Adrenal gland (tissue), 9 donors: ENCODE measurements at regions not wholly inside any gene's neighbourhood (a gene's known extent, or its start where the extent isn't known, plus 50 kb on each side); places are given as distances from the start of the nearest gene placed in this dataset.

Experiments
- DNase-seq, 7 donors: peaks; one replicate each; pipeline ENCODE4 v3.0.0-alpha.2; 2019 to 2020
- H3K27ac ChIP-seq, 5 donors: fragments of 200-600 bp; sonication (generic) in 4 of 5; 1 replicate in 3 of 5; 2 replicates in 2 of 5; pipeline versions ENCODE4 v1.5.1 to v1.8.0; 2016 to 2020; ENCODE audit warnings: mild to moderate bottlenecking in 1 of 5
- H3K27me3 ChIP-seq: fragments of 200-600 bp; 2 replicates; pipeline ENCODE4 v1.8.0; 2021
- H3K36me3 ChIP-seq, 2 donors: fragments of 200-600 bp; replicated peaks in 1 of 2; 1 replicate in 1 of 2; 2 replicates in 1 of 2; pipeline versions ENCODE4 v1.5.1 to v1.8.0; 2018 to 2022
- H3K4me1 ChIP-seq, 2 donors: fragments of 200-600 bp; replicated peaks in 1 of 2; 1 replicate in 1 of 2; 2 replicates in 1 of 2; pipeline versions ENCODE4 v1.5.1 to v1.8.0; 2018 to 2021
- H3K4me3 ChIP-seq, 4 donors: fragments of 200-600 bp; sonication (generic) in 3 of 4; one replicate each; pipeline ENCODE4 v1.5.1; 2016 to 2018
- H3K9me3 ChIP-seq, 3 donors: fragments of 200-600 bp; sonication (generic) in 1 of 3; replicated peaks in 1 of 3; 1 replicate in 2 of 3; 2 replicates in 1 of 3; pipeline versions ENCODE4 v1.5.1 to v1.8.0; 2016 to 2021
- POLR2A ChIP-seq, 2 donors: fragments of 450-650 bp; IDR thresholded peaks; one replicate each; pipeline ENCODE4 v1.6.1; 2017; ENCODE audit warnings: antibody characterized with exemption in 2 of 2, mild to moderate bottlenecking in 2 of 2, moderate library complexity in 1 of 2
- WGBS, 4 donors: extraction: QIAGEN DNeasy Blood & Tissue Kit in 2 of 4; methylation state at CpG; one replicate each; pipeline versions ENCODE4 v1.1.5 to v1.1.7; 2013 to 2017; 5-methylcytosine and 5-hydroxymethylcytosine counted together
- intact Hi-C, 2 donors: fragments of 100-400 bp; cut with DNase I; formaldehyde crosslinking; loops; one replicate each; pipeline versions ENCODE4 v1.14.1 to v1.15.0; 2022 to 2023
- TF ChIP-seq, protein P1 (sequence below), 6 experiments: fragments of 450-650 bp in 4 of 6; fragments of 200-600 bp in 2 of 6; sonication (generic) in 1 of 6; IDR thresholded peaks; 1 replicate in 5 of 6; 2 replicates in 1 of 6; pipeline versions ENCODE4 v1.5.1 to v1.8.0; 2016 to 2021; ENCODE audit warnings: antibody characterized with exemption in 6 of 6, mild to moderate bottlenecking in 2 of 6, moderate library complexity in 1 of 6
- donor health status: healthy with polysubstance abuse.
- donor health status: Bipolar disorder and iron deficiency.
- donor health status: DM: yes; HTN: yes; CAD: no.
- donor health status: DM: no; HTN: no; CAD: no.
- donor health status: DM: no; HTN: no; CAD: no.

DNA sequence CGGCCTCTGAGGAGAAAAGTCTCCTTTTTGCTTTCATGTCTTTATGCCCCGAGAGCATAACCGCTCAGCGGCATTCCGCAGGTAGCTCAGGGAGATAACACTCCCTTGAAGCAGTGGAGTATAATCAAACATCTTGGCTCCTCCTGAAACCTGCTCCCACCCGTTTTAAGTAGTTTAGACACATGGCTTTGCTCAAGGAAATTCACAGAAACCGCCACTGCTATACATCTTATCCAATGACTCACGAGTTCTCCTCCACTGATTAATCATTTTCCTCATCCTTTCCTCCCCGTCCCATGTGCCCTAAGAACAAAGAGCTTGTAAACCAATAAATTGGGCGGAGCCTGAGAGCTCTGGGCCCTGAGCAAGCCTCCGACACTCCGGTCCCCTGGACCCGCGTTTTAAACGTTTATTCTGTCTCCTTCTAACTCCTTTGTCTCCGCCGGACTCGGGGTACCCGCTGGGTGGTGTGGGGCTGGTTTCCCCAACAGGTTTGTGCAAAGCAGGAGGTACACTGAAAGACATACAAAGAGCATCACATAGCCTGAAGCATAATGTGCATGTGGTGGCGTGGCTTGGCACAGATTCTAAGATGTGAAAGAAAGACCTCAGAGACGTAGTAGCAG, 401.2 kb downstream of the TLL1 start:
- Histone ChIP-seq H3K4me1 (no peaks in the 10 kb centered on the region), H3K27ac (no peak overlapping the region), H3K9me3 (no peaks in the 10 kb centered on the region), H3K27me3 (no peaks in the 10 kb centered on the region), H3K36me3 (no peaks in the 10 kb centered on the region), H3K4me3 (no peak overlapping the region)
- WGBS, 4 donors = 75 to 85% (median 78%) methylated on average over 21 of the region's 21 CpGs
- TF ChIP-seq, protein P1, sequence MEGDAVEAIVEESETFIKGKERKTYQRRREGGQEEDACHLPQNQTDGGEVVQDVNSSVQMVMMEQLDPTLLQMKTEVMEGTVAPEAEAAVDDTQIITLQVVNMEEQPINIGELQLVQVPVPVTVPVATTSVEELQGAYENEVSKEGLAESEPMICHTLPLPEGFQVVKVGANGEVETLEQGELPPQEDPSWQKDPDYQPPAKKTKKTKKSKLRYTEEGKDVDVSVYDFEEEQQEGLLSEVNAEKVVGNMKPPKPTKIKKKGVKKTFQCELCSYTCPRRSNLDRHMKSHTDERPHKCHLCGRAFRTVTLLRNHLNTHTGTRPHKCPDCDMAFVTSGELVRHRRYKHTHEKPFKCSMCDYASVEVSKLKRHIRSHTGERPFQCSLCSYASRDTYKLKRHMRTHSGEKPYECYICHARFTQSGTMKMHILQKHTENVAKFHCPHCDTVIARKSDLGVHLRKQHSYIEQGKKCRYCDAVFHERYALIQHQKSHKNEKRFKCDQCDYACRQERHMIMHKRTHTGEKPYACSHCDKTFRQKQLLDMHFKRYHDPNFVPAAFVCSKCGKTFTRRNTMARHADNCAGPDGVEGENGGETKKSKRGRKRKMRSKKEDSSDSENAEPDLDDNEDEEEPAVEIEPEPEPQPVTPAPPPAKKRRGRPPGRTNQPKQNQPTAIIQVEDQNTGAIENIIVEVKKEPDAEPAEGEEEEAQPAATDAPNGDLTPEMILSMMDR (IDR thresholded peaks at IDR 0.05) = no peak
- no peak for TF ChIP-seq POLR2A (IDR thresholded peaks at IDR 0.05)
- DNase-seq = no peak
- intact Hi-C loops = no loop called here

DNA sequence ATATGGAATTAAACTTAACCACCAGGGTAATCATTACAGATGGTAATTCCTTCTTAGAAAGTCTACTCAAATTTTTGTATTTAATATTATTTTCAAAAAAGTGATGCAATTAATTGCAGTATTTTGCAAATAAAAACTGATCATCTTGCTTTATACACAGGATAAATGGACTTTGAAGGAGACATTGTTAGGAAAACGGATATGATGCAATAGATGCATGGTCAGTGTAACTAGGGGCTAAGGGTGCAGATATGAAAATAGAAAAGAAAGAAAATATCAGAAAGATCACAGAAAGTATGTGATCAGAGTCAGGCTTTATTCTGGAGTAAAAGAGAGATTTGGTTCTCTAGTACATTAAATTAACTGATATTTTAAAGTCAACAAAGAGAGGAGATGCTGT, 401.7 kb downstream of the TLL1 start:
- H3K9me3 ChIP-seq = no peaks in the 10 kb centered on the region
- H3K4me3 ChIP-seq = no peak overlapping the region
- H3K36me3 ChIP-seq = no peaks in the 10 kb centered on the region
- no peak overlapping the region for H3K27ac ChIP-seq
- no peaks in the 10 kb centered on the region for H3K4me1 ChIP-seq
- H3K27me3 ChIP-seq = no peaks in the 10 kb centered on the region
- WGBS, 4 donors = 53 to 73% (median 61%) methylated on average over 1 of the region's 1 CpG
- no peak for TF ChIP-seq POLR2A (IDR thresholded peaks at IDR 0.05)
- TF ChIP-seq, protein P1 (IDR thresholded peaks at IDR 0.05) = no peak
- DNase-seq = no peak
- intact Hi-C loops = no loop called here

DNA sequence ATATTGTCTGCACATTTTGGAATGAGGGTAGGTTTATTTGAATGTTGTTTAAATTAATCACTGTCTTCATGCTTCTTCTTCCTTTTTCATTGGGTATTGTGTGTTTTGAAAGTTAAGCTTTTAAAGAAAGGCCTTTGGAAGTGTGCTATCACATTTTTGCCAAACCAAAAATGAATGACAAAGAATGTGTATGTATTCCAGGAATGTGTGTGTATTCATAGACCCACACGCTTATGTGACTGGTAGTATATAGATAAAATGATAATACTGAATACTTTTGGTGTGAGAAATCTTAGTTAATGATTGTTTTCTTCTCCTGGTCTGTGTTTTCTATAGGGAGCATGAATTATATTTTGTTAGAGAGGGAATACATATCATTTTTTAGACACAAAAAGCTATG, 404.4 kb downstream of the TLL1 start:
- H3K9me3 ChIP-seq = no peaks in the 10 kb centered on the region
- H3K4me3 ChIP-seq = no peak overlapping the region
- DNase-seq = no peak
- no peaks in the 10 kb centered on the region for H3K36me3 ChIP-seq
- no peaks in the 10 kb centered on the region for H3K4me1 ChIP-seq
- TF ChIP-seq POLR2A (IDR thresholded peaks at IDR 0.05) = no peak
- TF ChIP-seq, protein P1 (IDR thresholded peaks at IDR 0.05) = no peak
- no peak overlapping the region for H3K27ac ChIP-seq
- WGBS, 4 donors = 59 to 71% (median 64%) methylated on average over 1 of the region's 1 CpG
- no peaks in the 10 kb centered on the region for H3K27me3 ChIP-seq
- intact Hi-C loops = no loop called here

DNA sequence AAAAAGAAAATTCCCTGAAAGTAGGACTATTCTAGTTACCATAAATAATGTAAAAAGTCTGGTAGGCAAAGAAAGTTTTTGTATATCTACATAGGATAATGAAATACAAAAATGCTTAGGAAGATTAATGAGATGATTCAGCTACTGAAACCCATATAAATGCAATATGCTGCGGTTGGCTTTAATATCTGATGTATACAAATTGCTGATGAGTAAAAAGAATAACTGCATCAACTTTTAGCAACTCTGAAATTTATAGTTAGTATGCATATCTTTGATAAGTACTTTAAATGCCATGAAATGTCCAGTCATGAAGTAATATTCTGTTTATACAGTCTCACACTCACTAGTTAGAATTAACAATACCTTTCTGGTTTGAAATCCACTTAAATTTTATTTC, 404.8 kb downstream of the TLL1 start:
- DNase-seq = no peak
- TF ChIP-seq POLR2A (IDR thresholded peaks at IDR 0.05) = no peak
- Histone ChIP-seq H3K4me3 (no peak overlapping the region), H3K27ac (no peak overlapping the region), H3K9me3 (no peaks in the 10 kb centered on the region), H3K27me3 (no peaks in the 10 kb centered on the region), H3K4me1 (no peaks in the 10 kb centered on the region), H3K36me3 (no peaks in the 10 kb centered on the region)
- WGBS, 4 donors = 63 to 74% (median 69%) methylated on average over 1 of the region's 1 CpG
- intact Hi-C loops = no loop called here

DNA sequence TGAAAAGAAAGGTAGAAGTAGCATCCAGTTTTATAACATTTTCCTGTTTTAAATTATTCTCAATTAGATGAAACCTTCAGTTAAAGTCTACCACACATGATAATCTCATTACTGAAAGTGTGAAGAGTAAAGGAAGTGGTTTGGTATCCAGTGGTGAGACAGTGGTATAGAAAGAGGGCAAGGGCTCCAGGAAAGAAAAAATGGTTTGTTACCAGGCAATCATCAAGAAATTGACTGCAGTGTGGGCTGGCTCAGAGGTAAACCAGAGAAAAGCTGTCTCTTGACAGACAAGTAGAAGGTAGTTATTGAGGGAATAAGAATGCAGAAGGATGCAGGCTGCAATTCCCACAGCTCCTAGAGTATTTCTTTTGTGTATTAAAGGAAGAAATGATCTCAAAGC, 406.2 kb downstream of the TLL1 start:
- Histone ChIP-seq H3K27me3 (no peaks in the 10 kb centered on the region), H3K4me3 (no peak overlapping the region), H3K36me3 (no peaks in the 10 kb centered on the region), H3K27ac (no peak overlapping the region), H3K4me1 (no peaks in the 10 kb centered on the region), H3K9me3 (no peaks in the 10 kb centered on the region)
- TF ChIP-seq, protein P1 (IDR thresholded peaks at IDR 0.05) = no peak
- no peak for TF ChIP-seq POLR2A (IDR thresholded peaks at IDR 0.05)
- intact Hi-C loops = no loop called here
- no peak for DNase-seq
